Erythroblast (primary cell): ENCODE measurements at regions not wholly inside any gene's neighbourhood (a gene's known extent, or its start where the extent isn't known, plus 50 kb on each side); places are given as distances from the start of the nearest gene placed in this dataset.

Experiments
- GATA1 ChIP-seq: IDR thresholded peaks from 2 replicates; pipeline ENCODE4 v1.6.1; 2011; ENCODE audit warnings: low read depth, mild to moderate bottlenecking, control low read depth, low read length, moderate library complexity
- POLR2A ChIP-seq: IDR thresholded peaks from 2 replicates; pipeline ENCODE4 v1.6.1; 2011; ENCODE audit warnings: mild to moderate bottlenecking, low read length

DNA sequence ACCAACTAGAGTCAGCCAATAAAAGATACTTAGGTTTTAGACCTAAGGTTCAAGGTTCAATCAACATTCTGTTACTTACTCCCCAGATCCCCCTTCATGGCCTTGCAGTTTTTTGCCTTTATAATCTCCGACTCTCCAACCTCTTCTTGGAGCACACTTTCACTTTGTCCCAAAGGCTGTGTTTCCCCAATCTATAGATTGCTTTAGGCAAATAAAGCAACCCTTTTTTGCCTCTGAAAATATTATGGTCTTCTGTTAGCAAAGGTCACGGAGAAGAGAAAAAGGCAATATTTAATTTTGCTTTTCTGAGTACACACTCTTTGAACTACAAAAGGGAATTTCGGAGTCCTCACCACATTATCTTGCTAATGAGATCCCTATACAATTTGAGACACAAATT lies 268.1 kb downstream of the PLOD2 start:
- TF ChIP-seq POLR2A (no peak), GATA1 (no peak)
